ENCODE measurements at regions not wholly inside any gene's neighbourhood (a gene's known extent, or its start where the extent isn't known, plus 50 kb on each side); places are given as distances from the start of the nearest gene placed in this dataset.
"Not testable (repeated sequence)": the region's sequence is repeated elsewhere in the genome, so short reads cannot be mapped to it uniquely, and the experiment has no call there.

- DNase-seq = no peak
- no peak for ATAC-seq
- intact Hi-C loops (cut with micrococcal nuclease) = loop anchor here (10.0 kb wide), 1 partner anchor 101 kb away; no protein-coding TSS in a partner anchor
Observed at GRCh38 chr2:176555781-176556180, 286.5 kb downstream of the MTX2 start.

DNA sequence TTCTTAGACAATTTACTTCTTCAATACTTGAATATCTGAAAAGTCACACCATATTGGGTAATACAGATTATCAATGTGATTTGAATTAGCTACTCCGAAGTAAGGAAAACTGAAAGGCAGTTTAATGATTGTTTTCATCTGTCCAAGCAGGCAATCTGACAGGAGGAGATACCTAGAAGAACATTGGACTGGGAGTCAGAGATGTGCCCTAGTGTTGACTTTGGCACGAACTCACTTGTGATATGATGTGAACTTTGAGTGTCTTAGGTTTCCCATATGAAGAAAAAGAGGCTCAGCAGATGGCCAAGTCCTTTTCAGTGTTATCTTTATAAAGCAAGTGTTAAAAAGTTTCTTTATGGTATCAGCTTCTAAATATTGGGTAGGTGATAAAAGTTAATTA lies 287.1 kb downstream of the MTX2 start:
- ATAC-seq (no peak), DNase-seq (no peak)
- intact Hi-C loops (cut with micrococcal nuclease) = loop anchor here (10.0 kb wide), 1 partner anchor 102 kb away; no protein-coding TSS in a partner anchor

- intact Hi-C loops (cut with micrococcal nuclease) = loop anchor here (10.0 kb wide), 1 partner anchor 103 kb away; no protein-coding TSS in a partner anchor
- no peak for DNase-seq
- ATAC-seq = no peak
Observed at GRCh38 chr2:176557821-176558220, 288.6 kb downstream of the MTX2 start.

- no peak for ATAC-seq
- no peak for DNase-seq
- intact Hi-C loops (cut with micrococcal nuclease) = loop anchor here (10.0 kb wide), 1 partner anchor 104 kb away; no protein-coding TSS in a partner anchor
Observed at GRCh38 chr2:176558574-176559140, 289.4 kb downstream of the MTX2 start.

DNA sequence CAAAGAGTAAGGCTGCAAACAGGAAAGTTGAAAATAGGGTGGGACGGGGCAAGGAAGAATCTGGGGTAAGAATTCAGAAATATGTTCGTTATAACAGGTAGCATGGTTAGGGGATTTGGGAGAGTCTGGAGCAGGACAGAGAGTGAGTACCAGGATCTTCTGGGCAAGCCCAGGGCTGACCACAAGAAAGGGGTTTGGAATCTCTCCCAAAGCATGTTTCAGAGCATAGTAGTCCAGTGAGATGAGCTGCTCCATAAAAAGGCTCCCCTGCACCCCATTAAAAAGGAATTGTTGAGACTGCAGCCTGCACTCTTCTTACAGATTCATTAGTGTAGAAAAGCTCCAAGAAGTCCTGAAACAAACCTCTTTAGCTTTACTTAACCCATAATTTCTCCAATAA lies 291.1 kb downstream of the MTX2 start:
- intact Hi-C loops (cut with micrococcal nuclease) = no loop called here
- no peak for DNase-seq
- ATAC-seq = no peak

GRCh38 chr2:176561706-176562105 lies 292.5 kb downstream of the MTX2 start:
- intact Hi-C loops (cut with micrococcal nuclease) = no loop called here
- ATAC-seq = no peak

GRCh38 chr2:176562359-176563078 lies 293.3 kb downstream of the MTX2 start:
- intact Hi-C loops (cut with micrococcal nuclease) = no loop called here
- DNase-seq (no peak), ATAC-seq (no peak)

More at GRCh38 chr2:176561706-176562105, 292.5 kb downstream of the MTX2 start:
- DNase-seq = no peak

GRCh38 chr2:176565641-176566323 lies 296.5 kb downstream of the MTX2 start:
- ATAC-seq (no peak), DNase-seq (no peak)
- intact Hi-C loops (cut with micrococcal nuclease) = no loop called here

GRCh38 chr2:176566496-176566895 lies 297.3 kb downstream of the MTX2 start:
- ATAC-seq (no peak), DNase-seq (no peak)
- intact Hi-C loops (cut with micrococcal nuclease) = no loop called here

- intact Hi-C loops (cut with micrococcal nuclease) = no loop called here
- DNase-seq (no peak), ATAC-seq (no peak)
Observed at GRCh38 chr2:176566961-176567360, 297.7 kb downstream of the MTX2 start.

GRCh38 chr2:176567361-176567760 lies 298.1 kb downstream of the MTX2 start:
- no peak for DNase-seq

DNA sequence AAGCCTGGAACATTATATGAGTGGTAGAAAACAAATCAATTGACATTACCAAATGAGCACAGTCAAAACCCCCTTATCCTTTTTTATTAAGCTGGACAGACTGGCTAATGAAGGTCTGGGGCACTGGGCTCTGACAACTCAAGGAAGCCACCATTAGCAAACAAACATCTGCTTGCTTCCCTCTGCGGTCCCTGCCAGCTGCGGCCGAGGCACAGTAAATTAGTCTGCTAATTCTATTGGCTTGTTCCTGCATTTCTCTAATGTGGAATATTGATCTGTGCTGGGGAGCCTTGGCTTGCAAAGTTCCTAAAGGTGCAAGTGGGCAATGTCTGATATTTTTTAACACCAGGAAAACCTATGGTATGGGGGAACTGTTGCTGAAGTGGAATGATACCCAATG lies 300.3 kb downstream of the MTX2 start:
- intact Hi-C loops (cut with micrococcal nuclease) = no loop called here
- no peak for ATAC-seq
- DNase-seq = no peak

More at GRCh38 chr2:176567361-176567760, 298.1 kb downstream of the MTX2 start:
- intact Hi-C loops (cut with micrococcal nuclease) = no loop called here
- ATAC-seq = no peak

- no peak for ATAC-seq
- DNase-seq = no peak
- intact Hi-C loops (cut with micrococcal nuclease) = no loop called here
Observed at GRCh38 chr2:176573612-176574483, 304.6 kb downstream of the MTX2 start.

GRCh38 chr2:176574484-176575236 lies 305.4 kb downstream of the MTX2 start:
- intact Hi-C loops (cut with micrococcal nuclease) = no loop called here
- ATAC-seq = no peak
- DNase-seq = no peak

DNA sequence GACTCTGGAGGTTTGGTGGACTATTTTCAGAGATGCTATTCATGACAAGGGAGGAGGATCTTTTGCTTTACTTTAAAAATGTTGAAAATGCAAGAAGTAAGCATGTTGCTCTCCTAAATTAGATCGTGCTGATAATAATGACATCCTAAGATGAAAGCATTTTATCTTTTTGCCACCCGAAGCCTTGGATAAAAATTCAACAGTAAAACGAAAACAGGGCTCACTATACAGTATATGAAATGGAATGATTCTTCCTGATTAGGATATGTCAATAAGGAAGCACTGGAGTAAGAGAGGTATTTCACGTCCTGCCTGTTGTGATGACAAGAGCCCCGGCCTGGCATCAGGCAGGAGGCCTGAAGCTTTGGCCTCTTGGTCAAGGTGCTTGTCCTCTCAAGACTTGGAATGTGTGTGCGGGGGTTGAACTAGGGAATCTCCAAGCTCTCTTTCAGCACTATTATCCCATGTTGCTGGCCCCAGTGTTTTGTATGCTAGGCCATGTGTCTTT lies 306.0 kb downstream of the MTX2 start:
- DNase-seq (no peak), ATAC-seq (no peak)
- intact Hi-C loops (cut with micrococcal nuclease) = no loop called here

DNA sequence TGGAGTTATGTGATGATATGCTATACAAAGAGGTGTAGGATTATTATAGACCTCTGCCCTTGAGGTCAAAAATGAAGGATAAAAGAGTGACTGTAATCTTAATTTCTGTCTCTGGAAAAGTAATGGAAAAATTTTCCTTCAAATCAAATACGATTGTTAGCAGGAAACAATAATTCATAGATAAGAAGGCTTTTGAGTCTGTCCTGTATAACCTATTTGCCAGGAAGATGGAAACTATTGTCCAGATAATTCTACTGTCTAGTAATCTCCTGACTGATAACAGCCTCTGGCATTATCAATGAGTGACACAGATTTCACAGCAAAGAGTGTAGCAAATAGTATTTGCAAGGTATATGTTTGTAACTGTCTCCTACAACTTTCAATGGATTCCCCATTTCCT lies 307.8 kb downstream of the MTX2 start:
- DNase-seq (no peak), ATAC-seq (no peak)
- intact Hi-C loops (cut with micrococcal nuclease) = no loop called here

GRCh38 chr2:176578292-176578691 lies 309.1 kb downstream of the MTX2 start:
- ATAC-seq; intact Hi-C loops (cut with micrococcal nuclease); DNase-seq: not testable (repeated sequence)

DNA sequence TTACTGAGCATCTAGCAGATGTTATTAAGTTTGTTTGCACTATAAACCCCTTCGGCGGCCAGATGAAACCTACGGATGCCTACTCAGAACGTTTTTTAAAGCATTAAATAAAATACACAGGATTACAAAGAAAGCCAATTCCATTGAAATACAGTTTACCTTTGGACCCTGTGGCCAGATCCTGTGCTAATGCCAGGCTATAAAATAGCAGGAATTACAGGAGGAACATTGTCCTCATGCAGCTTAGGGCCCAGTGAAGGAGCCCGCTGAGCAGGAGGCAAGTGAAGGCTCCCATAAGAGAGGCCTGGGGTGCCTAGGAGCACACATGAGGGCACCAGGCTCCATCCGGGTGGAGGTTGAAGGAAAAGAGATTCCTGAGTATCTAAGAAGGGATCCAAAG lies 310.4 kb downstream of the MTX2 start:
- DNase-seq (no peak), ATAC-seq (no peak)
- intact Hi-C loops (cut with micrococcal nuclease) = no loop called here

Measured in left ventricle myocardium superior (tissue), 1 donor.